HG03108 (cell line): ENCODE measurements at regions not wholly inside any gene's neighbourhood (a gene's known extent, or its start where the extent isn't known, plus 50 kb on each side); places are given as distances from the start of the nearest gene placed in this dataset.

Experiments used
- ATAC-seq: cut with Tn5 transposase; IDR thresholded peaks from one replicate; pipeline ENCODE4 v1.9.1; 2021; ENCODE audit warnings: moderate library complexity; ENCODE audit not compliant: unreplicated experiment

GRCh38 chr3:82311901-82312300 is 550.5 kb upstream of the GBE1 start:
- no peak for ATAC-seq

- no peak for ATAC-seq
Measured at GRCh38 chr3:82308755-82309154, 547.3 kb upstream of the GBE1 start.

GRCh38 chr3:82306189-82306588 is 544.7 kb upstream of the GBE1 start:
- no peak for ATAC-seq

- ATAC-seq: no peak
Measured at GRCh38 chr3:82294609-82295008, 533.2 kb upstream of the GBE1 start.

- peak; percentile 73 for ATAC-seq
Measured at GRCh38 chr3:82293867-82294266, 532.4 kb upstream of the GBE1 start.

GRCh38 chr3:82293435-82293834 is 532.0 kb upstream of the GBE1 start:
- no peak for ATAC-seq

GRCh38 chr3:82287562-82287961 is 526.1 kb upstream of the GBE1 start:
- no peak for ATAC-seq

GRCh38 chr3:82281205-82281604 is 519.8 kb upstream of the GBE1 start:
- ATAC-seq: no peak

- ATAC-seq: no peak
Measured at GRCh38 chr3:82276992-82277391, 515.5 kb upstream of the GBE1 start.

- ATAC-seq: no peak
Measured at GRCh38 chr3:82274897-82275296, 513.5 kb upstream of the GBE1 start.

- ATAC-seq: no peak
Measured at GRCh38 chr3:82265747-82266146, 504.3 kb upstream of the GBE1 start.

- ATAC-seq: no peak
Measured at GRCh38 chr3:82262193-82262592, 500.7 kb upstream of the GBE1 start.

GRCh38 chr3:82261637-82262036 is 500.2 kb upstream of the GBE1 start:
- no peak for ATAC-seq

GRCh38 chr3:82261013-82261412 is 499.6 kb upstream of the GBE1 start:
- ATAC-seq: no peak

GRCh38 chr3:82259994-82260393 is 498.5 kb upstream of the GBE1 start:
- no peak for ATAC-seq

GRCh38 chr3:82240322-82240721 is 478.9 kb upstream of the GBE1 start:
- no peak for ATAC-seq

- ATAC-seq: no peak
Measured at GRCh38 chr3:82236257-82236656, 474.8 kb upstream of the GBE1 start.

- no peak for ATAC-seq
Measured at GRCh38 chr3:82229397-82229796, 468.0 kb upstream of the GBE1 start.

- no peak for ATAC-seq
Measured at GRCh38 chr3:82224661-82225060, 463.2 kb upstream of the GBE1 start.

- ATAC-seq: no peak
Measured at GRCh38 chr3:82222401-82222800, 461.0 kb upstream of the GBE1 start.

GRCh38 chr3:82217571-82217970 is 456.1 kb upstream of the GBE1 start:
- no peak for ATAC-seq

- no peak for ATAC-seq
Measured at GRCh38 chr3:82208002-82208710, 446.7 kb upstream of the GBE1 start.

- no peak for ATAC-seq
Measured at GRCh38 chr3:82202269-82202668, 440.8 kb upstream of the GBE1 start.
